GM18858 (cell line): ENCODE measurements at regions not wholly inside any gene's neighbourhood (a gene's known extent, or its start where the extent isn't known, plus 50 kb on each side); places are given as distances from the start of the nearest gene placed in this dataset.

ENCODE experiments used
- ATAC-seq: cut with Tn5 transposase; IDR thresholded peaks from one replicate; pipeline ENCODE4 v1.9.1; 2021; ENCODE audit not compliant: unreplicated experiment

GRCh38 chr4:176005766-176006165, 59.9 kb upstream of the WDR17 start:
- ATAC-seq: no peak

- no peak for ATAC-seq
Measured at GRCh38 chr4:176009254-176009653, 56.4 kb upstream of the WDR17 start.

- no peak for ATAC-seq
Measured at GRCh38 chr4:176011529-176011928, 54.1 kb upstream of the WDR17 start.

- peak; percentile 89 for ATAC-seq
Measured at GRCh38 chr4:176013476-176014247, 52.0 kb upstream of the WDR17 start.

GRCh38 chr4:176014583-176015108, 51.0 kb upstream of the WDR17 start:
- no peak for ATAC-seq
